ENCODE measurements at regions not wholly inside any gene's neighbourhood (a gene's known extent, or its start where the extent isn't known, plus 50 kb on each side); places are given as distances from the start of the nearest gene placed in this dataset.

GRCh38 chr6:50905297-50905696 lies 86.6 kb downstream of the TFAP2B start:
- TF ChIP-seq IKZF1 (conservative IDR thresholded peaks at IDR 0.05) (no peak), YY1 (IDR thresholded peaks at IDR 0.05; ENCODE audit: low read depth, low read length) (no peak), POLR2A (IDR thresholded peaks at IDR 0.05; ENCODE audit: low read depth, low read length) (no peak), RAD21 (IDR thresholded peaks at IDR 0.05; ENCODE audit: insufficient read depth, low read depth, low read length) (no peak), EZH2 (IDR thresholded peaks at IDR 0.05; ENCODE audit: borderline replicate concordance, control insufficient read depth, low read depth, low read length) (no peak), NR2C1 (IDR thresholded peaks at IDR 0.05) (no peak), CEBPB (IDR thresholded peaks at IDR 0.05; ENCODE audit: borderline replicate concordance in 1 of 2, low read depth in 2 of 2, low read length in 2 of 2) (no peak), BCL3 (IDR thresholded peaks at IDR 0.05; ENCODE audit: borderline replicate concordance, insufficient read depth, low read depth, low read length, poor library complexity, severe bottlenecking) (no peak)
- TF ChIP-seq, protein P1, sequence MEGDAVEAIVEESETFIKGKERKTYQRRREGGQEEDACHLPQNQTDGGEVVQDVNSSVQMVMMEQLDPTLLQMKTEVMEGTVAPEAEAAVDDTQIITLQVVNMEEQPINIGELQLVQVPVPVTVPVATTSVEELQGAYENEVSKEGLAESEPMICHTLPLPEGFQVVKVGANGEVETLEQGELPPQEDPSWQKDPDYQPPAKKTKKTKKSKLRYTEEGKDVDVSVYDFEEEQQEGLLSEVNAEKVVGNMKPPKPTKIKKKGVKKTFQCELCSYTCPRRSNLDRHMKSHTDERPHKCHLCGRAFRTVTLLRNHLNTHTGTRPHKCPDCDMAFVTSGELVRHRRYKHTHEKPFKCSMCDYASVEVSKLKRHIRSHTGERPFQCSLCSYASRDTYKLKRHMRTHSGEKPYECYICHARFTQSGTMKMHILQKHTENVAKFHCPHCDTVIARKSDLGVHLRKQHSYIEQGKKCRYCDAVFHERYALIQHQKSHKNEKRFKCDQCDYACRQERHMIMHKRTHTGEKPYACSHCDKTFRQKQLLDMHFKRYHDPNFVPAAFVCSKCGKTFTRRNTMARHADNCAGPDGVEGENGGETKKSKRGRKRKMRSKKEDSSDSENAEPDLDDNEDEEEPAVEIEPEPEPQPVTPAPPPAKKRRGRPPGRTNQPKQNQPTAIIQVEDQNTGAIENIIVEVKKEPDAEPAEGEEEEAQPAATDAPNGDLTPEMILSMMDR (IDR thresholded peaks at IDR 0.05 in 2 of 3, conservative IDR thresholded peaks at IDR 0.05 in 1 of 3; ENCODE audit: control insufficient read depth in 2 of 3, extremely low read depth in 1 of 3, insufficient read depth in 1 of 3, low read depth in 3 of 3, low read length in 3 of 3), result no peak
- TF ChIP-seq, protein P2, sequence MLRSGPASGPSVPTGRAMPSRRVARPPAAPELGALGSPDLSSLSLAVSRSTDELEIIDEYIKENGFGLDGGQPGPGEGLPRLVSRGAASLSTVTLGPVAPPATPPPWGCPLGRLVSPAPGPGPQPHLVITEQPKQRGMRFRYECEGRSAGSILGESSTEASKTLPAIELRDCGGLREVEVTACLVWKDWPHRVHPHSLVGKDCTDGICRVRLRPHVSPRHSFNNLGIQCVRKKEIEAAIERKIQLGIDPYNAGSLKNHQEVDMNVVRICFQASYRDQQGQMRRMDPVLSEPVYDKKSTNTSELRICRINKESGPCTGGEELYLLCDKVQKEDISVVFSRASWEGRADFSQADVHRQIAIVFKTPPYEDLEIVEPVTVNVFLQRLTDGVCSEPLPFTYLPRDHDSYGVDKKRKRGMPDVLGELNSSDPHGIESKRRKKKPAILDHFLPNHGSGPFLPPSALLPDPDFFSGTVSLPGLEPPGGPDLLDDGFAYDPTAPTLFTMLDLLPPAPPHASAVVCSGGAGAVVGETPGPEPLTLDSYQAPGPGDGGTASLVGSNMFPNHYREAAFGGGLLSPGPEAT (IDR thresholded peaks at IDR 0.05; ENCODE audit: low read depth), result no peak
- TF ChIP-seq, protein P3, sequence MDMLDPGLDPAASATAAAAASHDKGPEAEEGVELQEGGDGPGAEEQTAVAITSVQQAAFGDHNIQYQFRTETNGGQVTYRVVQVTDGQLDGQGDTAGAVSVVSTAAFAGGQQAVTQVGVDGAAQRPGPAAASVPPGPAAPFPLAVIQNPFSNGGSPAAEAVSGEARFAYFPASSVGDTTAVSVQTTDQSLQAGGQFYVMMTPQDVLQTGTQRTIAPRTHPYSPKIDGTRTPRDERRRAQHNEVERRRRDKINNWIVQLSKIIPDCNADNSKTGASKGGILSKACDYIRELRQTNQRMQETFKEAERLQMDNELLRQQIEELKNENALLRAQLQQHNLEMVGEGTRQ (IDR thresholded peaks at IDR 0.05; ENCODE audit: borderline replicate concordance, low read depth, low read length), result no peak
- TF ChIP-seq, protein P4, sequence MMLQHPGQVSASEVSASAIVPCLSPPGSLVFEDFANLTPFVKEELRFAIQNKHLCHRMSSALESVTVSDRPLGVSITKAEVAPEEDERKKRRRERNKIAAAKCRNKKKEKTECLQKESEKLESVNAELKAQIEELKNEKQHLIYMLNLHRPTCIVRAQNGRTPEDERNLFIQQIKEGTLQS (IDR thresholded peaks at IDR 0.05; ENCODE audit: borderline replicate concordance, extremely low read depth, low read depth, low read length), result no peak
- TF ChIP-seq, protein P5, sequence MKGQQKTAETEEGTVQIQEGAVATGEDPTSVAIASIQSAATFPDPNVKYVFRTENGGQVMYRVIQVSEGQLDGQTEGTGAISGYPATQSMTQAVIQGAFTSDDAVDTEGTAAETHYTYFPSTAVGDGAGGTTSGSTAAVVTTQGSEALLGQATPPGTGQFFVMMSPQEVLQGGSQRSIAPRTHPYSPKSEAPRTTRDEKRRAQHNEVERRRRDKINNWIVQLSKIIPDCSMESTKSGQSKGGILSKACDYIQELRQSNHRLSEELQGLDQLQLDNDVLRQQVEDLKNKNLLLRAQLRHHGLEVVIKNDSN (IDR thresholded peaks at IDR 0.05; ENCODE audit: borderline replicate concordance, extremely low read length, insufficient read depth, low read depth, low read length), result no peak

Data from GM12878 (cell line).